Stomach smooth muscle (tissue), 2 donors: ENCODE measurements at regions not wholly inside any gene's neighbourhood (a gene's known extent, or its start where the extent isn't known, plus 50 kb on each side); places are given as distances from the start of the nearest gene placed in this dataset.

Experiments
- H3K27ac ChIP-seq: one replicate; pipeline ENCODE4 v1.7.0; 2013; ENCODE audit warnings: mild to moderate bottlenecking, low read length, inconsistent platforms
- H3K27me3 ChIP-seq, 2 donors: one replicate each; pipeline ENCODE4 v1.7.0; 2013; ENCODE audit warnings: low read length in 2 of 2; ENCODE audit not compliant: insufficient read depth in 2 of 2, control insufficient read depth in 1 of 2
- H3K36me3 ChIP-seq, 2 donors: one replicate each; pipeline ENCODE4 v1.7.0; 2013; ENCODE audit warnings: low read length in 2 of 2; ENCODE audit not compliant: control insufficient read depth in 2 of 2, insufficient read depth in 2 of 2
- H3K4me1 ChIP-seq: one replicate; pipeline ENCODE4 v1.7.0; 2013; ENCODE audit warnings: low read length; ENCODE audit not compliant: control insufficient read depth, insufficient read depth
- H3K4me3 ChIP-seq, 2 donors: one replicate each; pipeline ENCODE4 v1.7.0; 2013; ENCODE audit warnings: low read length in 2 of 2
- H3K9ac ChIP-seq, 2 donors: one replicate each; pipeline ENCODE4 v1.7.0; 2013; ENCODE audit warnings: low read length in 2 of 2, mild to moderate bottlenecking in 1 of 2
- H3K9me3 ChIP-seq, 2 donors: one replicate each; pipeline ENCODE4 v1.7.0; 2013; ENCODE audit warnings: low read length in 2 of 2; ENCODE audit not compliant: control insufficient read depth in 2 of 2
- donor health status: healthy.
- donor health status: Pancreatic carcinoma.

GRCh38 chr14:97178781-97179180, 381.6 kb downstream of the VRK1 start:
- H3K9me3 ChIP-seq = no peaks in the 10 kb centered on the region
- no peak overlapping the region for H3K27ac ChIP-seq
- H3K9ac ChIP-seq = no peak overlapping the region
- H3K4me1 ChIP-seq = no peaks in the 10 kb centered on the region
- no peak overlapping the region for H3K4me3 ChIP-seq
- H3K27me3 ChIP-seq = peaks cover 0 to 5% of the 10 kb centered on the region in 2 donors
- no peaks in the 10 kb centered on the region for H3K36me3 ChIP-seq

- Histone ChIP-seq H3K27ac (no peak overlapping the region), H3K4me1 (no peaks in the 10 kb centered on the region), H3K4me3 (no peak overlapping the region), H3K9ac (no peak overlapping the region), H3K36me3 (no peaks in the 10 kb centered on the region), H3K9me3 (no peaks in the 10 kb centered on the region), H3K27me3 (peaks cover 0 to 5% of the 10 kb centered on the region in 2 donors)
Measured at GRCh38 chr14:97179573-97179972, 382.4 kb downstream of the VRK1 start.

- H3K9me3 ChIP-seq = no peaks in the 10 kb centered on the region
- no peak overlapping the region for H3K9ac ChIP-seq
- no peaks in the 10 kb centered on the region for H3K4me1 ChIP-seq
- no peak overlapping the region for H3K4me3 ChIP-seq
- peaks cover 0 to 4% of the 10 kb centered on the region in 2 donors for H3K27me3 ChIP-seq
- no peaks in the 10 kb centered on the region for H3K36me3 ChIP-seq
- no peak overlapping the region for H3K27ac ChIP-seq
Measured at GRCh38 chr14:97180304-97181200, 383.4 kb downstream of the VRK1 start.

GRCh38 chr14:97185186-97185585, 388.0 kb downstream of the VRK1 start:
- Histone ChIP-seq H3K27ac (no peak overlapping the region), H3K9ac (no peak overlapping the region), H3K27me3 (peaks cover 0 to 2% of the 10 kb centered on the region in 2 donors), H3K4me1 (no peaks in the 10 kb centered on the region), H3K36me3 (no peaks in the 10 kb centered on the region), H3K4me3 (no peak overlapping the region), H3K9me3 (no peaks in the 10 kb centered on the region)

- no peaks in the 10 kb centered on the region for H3K4me1 ChIP-seq
- no peak overlapping the region for H3K4me3 ChIP-seq
- H3K27ac ChIP-seq = no peak overlapping the region
- H3K9me3 ChIP-seq = no peaks in the 10 kb centered on the region
- H3K36me3 ChIP-seq = no peaks in the 10 kb centered on the region
- H3K27me3 ChIP-seq = peaks cover 0 to under 1% of the 10 kb centered on the region in 2 donors
- no peak overlapping the region for H3K9ac ChIP-seq
Measured at GRCh38 chr14:97187916-97188315, 390.7 kb downstream of the VRK1 start.

- Histone ChIP-seq H3K9me3 (no peaks in the 10 kb centered on the region), H3K4me1 (no peaks in the 10 kb centered on the region), H3K27ac (no peak overlapping the region), H3K36me3 (no peaks in the 10 kb centered on the region), H3K27me3 (no peaks in the 10 kb centered on the region), H3K4me3 (no peak overlapping the region), H3K9ac (no peak overlapping the region)
Measured at GRCh38 chr14:97196336-97196735, 399.2 kb downstream of the VRK1 start.

GRCh38 chr14:97198813-97199212, 401.6 kb downstream of the VRK1 start:
- no peak overlapping the region for H3K27ac ChIP-seq
- H3K36me3 ChIP-seq = no peaks in the 10 kb centered on the region
- H3K4me3 ChIP-seq = no peak overlapping the region
- H3K27me3 ChIP-seq = no peaks in the 10 kb centered on the region
- H3K9me3 ChIP-seq = no peaks in the 10 kb centered on the region
- H3K9ac ChIP-seq = no peak overlapping the region
- H3K4me1 ChIP-seq = no peaks in the 10 kb centered on the region

- H3K36me3 ChIP-seq = no peaks in the 10 kb centered on the region
- no peak overlapping the region for H3K4me3 ChIP-seq
- H3K27me3 ChIP-seq = no peaks in the 10 kb centered on the region
- H3K27ac ChIP-seq = no peak overlapping the region
- no peaks in the 10 kb centered on the region for H3K4me1 ChIP-seq
- no peak overlapping the region for H3K9ac ChIP-seq
- peaks cover 0 to 2% of the 10 kb centered on the region in 2 donors for H3K9me3 ChIP-seq
Measured at GRCh38 chr14:97200245-97200644, 403.1 kb downstream of the VRK1 start.

- Histone ChIP-seq H3K4me1 (no peaks in the 10 kb centered on the region), H3K9ac (no peak overlapping the region), H3K36me3 (no peaks in the 10 kb centered on the region), H3K4me3 (no peak overlapping the region), H3K27ac (no peak overlapping the region), H3K9me3 (peaks cover 0 to 2% of the 10 kb centered on the region in 2 donors), H3K27me3 (no peaks in the 10 kb centered on the region)
Measured at GRCh38 chr14:97206916-97207315, 409.7 kb downstream of the VRK1 start.

- Histone ChIP-seq H3K4me3 (no peak overlapping the region), H3K9ac (no peak overlapping the region), H3K9me3 (no peaks in the 10 kb centered on the region), H3K4me1 (no peaks in the 10 kb centered on the region), H3K27me3 (no peaks in the 10 kb centered on the region), H3K36me3 (no peaks in the 10 kb centered on the region), H3K27ac (no peak overlapping the region)
Measured at GRCh38 chr14:97210202-97210601, 413.0 kb downstream of the VRK1 start.

- H3K27ac ChIP-seq = no peak overlapping the region
- no peaks in the 10 kb centered on the region for H3K36me3 ChIP-seq
- peaks cover 0 to 1% of the 10 kb centered on the region in 2 donors for H3K27me3 ChIP-seq
- no peak overlapping the region for H3K4me3 ChIP-seq
- no peaks in the 10 kb centered on the region for H3K4me1 ChIP-seq
- H3K9me3 ChIP-seq = no peaks in the 10 kb centered on the region
- H3K9ac ChIP-seq = no peak overlapping the region
Measured at GRCh38 chr14:97212399-97212798, 415.2 kb downstream of the VRK1 start.
